GM12892 (cell line): ENCODE measurements at regions not wholly inside any gene's neighbourhood (a gene's known extent, or its start where the extent isn't known, plus 50 kb on each side); places are given as distances from the start of the nearest gene placed in this dataset.

Experiments
- POLR2A ChIP-seq: IDR thresholded peaks from 2 replicates; pipeline ENCODE4 v1.6.1; 2011; ENCODE audit warnings: low read depth, low read length, control low read depth
- TAF1 ChIP-seq: IDR thresholded peaks from 2 replicates; pipeline ENCODE4 v1.6.1; 2011; ENCODE audit warnings: low read depth, mild to moderate bottlenecking, control low read depth, low read length, borderline replicate concordance

- TF ChIP-seq POLR2A (no peak), TAF1 (no peak)
Observed at GRCh38 chr5:102600964-102601363, 102.2 kb upstream of the SLCO6A1 start.
